OCI-M1 (cell line): ENCODE measurements at regions not wholly inside any gene's neighbourhood (a gene's known extent, or its start where the extent isn't known, plus 50 kb on each side); places are given as distances from the start of the nearest gene placed in this dataset.
"Not testable (repeated sequence)": the region's sequence is repeated elsewhere in the genome, so short reads cannot be mapped to it uniquely, and the experiment has no call there.

Experiments used
- DNase-seq: peaks from one replicate; lab custom pipeline; 2025; lab: John Stamatoyannopoulos, UW

- no peak for DNase-seq
Measured at GRCh38 chr5:83802686-83803085, 82.0 kb upstream of the HAPLN1 start.

- no peak for DNase-seq
Measured at GRCh38 chr5:83800201-83800600, 79.5 kb upstream of the HAPLN1 start.

- DNase-seq, result not testable (repeated sequence)
Measured at GRCh38 chr5:83799020-83799419, 78.4 kb upstream of the HAPLN1 start.

- peak; percentile 25 for DNase-seq
Measured at GRCh38 chr5:83789371-83789770, 68.7 kb upstream of the HAPLN1 start.

GRCh38 chr5:83787631-83788030, 67.0 kb upstream of the HAPLN1 start:
- no peak for DNase-seq

GRCh38 chr5:83785176-83785668, 64.6 kb upstream of the HAPLN1 start:
- no peak for DNase-seq

- no peak for DNase-seq
Measured at GRCh38 chr5:83780699-83781350, 60.2 kb upstream of the HAPLN1 start.

GRCh38 chr5:83777856-83778255, 57.2 kb upstream of the HAPLN1 start:
- no peak for DNase-seq

GRCh38 chr5:83776437-83777031, 55.9 kb upstream of the HAPLN1 start:
- no peak for DNase-seq
